AML-193 (cell line): ENCODE measurements at regions not wholly inside any gene's neighbourhood (a gene's known extent, or its start where the extent isn't known, plus 50 kb on each side); places are given as distances from the start of the nearest gene placed in this dataset.
"Not testable (repeated sequence)": the region's sequence is repeated elsewhere in the genome, so short reads cannot be mapped to it uniquely, and the experiment has no call there.

Experiments
- DNase-seq, 2 experiments: peaks; one replicate each; lab custom pipeline; 2025; lab: John Stamatoyannopoulos, UW

DNA sequence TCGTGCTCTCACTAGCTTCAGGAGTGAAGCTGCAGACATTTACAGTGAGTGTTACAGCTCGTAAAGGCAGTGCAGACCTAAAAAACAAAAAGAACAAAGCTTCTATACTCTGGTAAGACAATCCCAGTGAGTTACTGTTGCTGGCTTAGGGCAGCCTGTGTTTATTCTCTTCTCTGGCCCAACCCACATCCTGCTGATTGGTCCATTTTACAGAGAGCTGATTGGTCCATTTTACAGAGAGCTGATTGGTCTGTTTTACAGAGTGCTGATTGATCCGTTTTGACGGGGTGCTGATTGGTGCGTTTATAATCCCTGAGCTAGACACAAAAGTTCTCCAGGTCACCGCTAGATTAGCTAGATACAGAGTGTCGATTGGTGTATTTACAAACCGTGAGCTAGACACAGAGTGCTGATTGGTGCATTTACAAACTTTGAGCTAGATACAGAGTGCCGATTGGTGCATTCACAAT, 158.0 kb downstream of the KLRB1 start:
- not testable (repeated sequence) for DNase-seq

DNA sequence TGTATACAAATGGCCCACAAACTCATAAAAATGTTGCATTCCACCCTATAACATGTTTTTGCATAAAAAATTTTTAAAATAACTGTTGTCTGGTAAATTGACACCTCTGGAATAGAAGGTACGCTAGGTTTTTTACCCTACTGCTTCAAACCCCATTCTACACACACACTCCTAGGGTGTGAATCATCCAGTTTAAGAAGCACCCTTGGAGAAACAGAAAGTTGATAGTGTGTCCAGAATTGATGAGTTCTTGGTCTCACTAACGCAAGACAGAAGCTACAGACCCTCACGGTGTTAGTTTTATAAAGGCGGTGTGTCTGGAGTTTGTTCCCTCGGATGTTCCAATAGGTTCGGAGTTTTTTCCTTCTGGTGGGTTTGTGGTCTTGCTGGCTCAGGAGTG, 158.5 kb downstream of the KLRB1 start:
- DNase-seq: no peak

GRCh38 chr12:9448648-9449047, 159.1 kb downstream of the KLRB1 start:
- not testable (repeated sequence) for DNase-seq

DNA sequence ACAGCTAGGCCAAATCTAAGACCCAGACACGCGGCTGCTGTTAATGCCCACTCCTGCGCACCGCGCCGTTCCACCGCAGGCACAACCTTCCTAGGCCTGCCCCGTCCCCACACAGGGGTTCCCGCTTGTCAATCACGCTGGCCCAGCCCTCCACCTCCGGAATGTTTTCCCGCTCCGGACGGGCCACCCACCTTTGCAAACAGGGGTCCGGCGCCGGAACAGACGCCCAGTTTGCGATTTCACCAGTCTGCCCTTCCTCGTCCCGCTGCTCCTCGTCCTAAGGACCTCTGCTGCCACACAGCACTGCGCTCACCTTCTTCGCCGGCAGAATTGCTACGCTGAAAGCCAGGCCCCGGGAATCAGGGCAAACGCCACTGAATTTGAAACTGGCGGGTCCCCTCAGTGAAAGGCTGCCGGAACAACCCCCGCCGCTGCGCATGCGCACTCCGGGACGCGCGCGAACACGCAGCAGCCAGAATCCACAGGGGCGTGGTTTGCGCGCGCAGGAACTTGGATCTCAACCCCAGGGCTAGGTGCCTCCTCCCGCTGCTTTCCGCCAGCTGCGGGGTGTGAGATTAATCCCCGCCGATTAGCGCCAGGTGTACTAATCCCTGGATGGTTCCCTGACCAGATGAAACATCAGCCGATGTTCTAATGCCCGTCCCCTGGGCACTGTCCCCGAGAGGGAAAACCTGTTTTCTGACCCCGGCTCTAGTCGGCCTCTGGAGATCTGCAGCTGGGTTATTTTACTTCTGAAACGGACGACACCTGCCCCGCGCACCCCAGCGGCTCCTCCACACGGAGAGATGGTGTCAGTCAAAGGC, 159.7 kb downstream of the KLRB1 start:
- peak; percentile 63 to 66 for DNase-seq

DNA sequence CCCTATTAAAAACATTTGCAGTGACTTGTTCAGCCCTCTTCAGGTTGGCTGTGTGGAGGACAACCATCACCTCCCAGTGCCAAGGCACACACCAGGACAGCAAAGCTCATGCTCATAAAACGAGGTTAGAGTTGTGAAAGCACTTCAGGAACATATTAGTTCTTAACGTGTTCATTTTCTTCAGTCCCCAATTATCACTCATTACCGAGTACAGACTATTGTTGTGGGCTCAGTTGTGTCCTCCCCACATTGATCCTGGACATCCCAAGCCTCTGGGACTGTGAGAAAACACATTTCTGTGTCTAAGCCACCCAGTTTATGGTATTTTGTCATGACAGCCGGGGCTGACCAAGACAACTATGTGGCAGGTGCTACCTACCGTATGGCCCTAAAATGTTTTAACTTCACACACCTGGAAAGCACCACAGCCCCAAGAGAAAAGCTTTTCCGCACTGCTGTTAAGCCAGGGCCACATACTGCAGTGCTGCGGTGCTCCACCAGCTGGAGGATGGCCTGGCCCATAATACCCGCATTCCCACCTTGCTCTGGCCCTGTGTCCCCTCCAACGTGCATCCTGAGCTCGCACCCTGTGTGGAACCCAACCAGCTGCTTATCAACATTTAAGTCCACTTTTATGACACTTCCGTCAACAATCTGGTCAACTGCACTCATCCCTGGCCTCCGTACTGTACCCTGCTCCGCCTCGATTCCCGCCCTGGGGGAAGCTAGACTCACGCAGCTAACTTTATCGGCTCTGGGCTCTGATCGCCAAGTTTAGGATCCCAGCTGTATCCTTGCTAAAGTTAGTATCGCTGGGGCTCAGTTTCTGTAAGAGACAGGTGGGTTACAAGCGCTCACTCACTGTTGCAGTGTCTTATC, 160.6 kb downstream of the KLRB1 start:
- DNase-seq: not testable (repeated sequence)

- DNase-seq: not testable (repeated sequence)
Measured at GRCh38 chr12:9440428-9440827, 167.3 kb downstream of the KLRB1 start.

- DNase-seq: not testable (repeated sequence)
Measured at GRCh38 chr12:9435682-9436081, 172.0 kb downstream of the KLRB1 start.

- not testable (repeated sequence) for DNase-seq
Measured at GRCh38 chr12:9430385-9430784, 177.3 kb downstream of the KLRB1 start.

- not testable (repeated sequence) for DNase-seq
Measured at GRCh38 chr12:9428856-9429255, 178.9 kb downstream of the KLRB1 start.

DNA sequence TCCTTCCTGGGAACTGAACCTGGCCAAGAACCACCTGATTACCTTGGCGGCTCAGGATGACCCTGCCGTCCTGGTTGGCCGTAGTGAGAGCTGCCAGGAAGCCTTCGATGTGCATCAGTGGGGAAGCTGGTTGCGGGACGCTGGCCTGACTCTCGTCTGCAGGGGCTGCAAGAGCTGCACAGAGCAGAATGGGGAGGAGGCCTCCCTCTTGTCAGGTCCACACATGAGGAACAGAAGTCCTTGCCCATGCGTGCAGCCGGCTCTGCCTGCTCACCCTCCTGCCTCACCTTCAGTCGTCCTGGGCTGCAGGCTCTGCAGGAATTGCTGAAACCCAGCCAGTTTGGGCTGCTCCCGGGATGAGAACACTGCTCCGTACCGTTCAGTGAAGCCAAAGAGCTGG, 182.3 kb downstream of the KLRB1 start:
- DNase-seq: not testable (repeated sequence)

- DNase-seq: not testable (repeated sequence)
Measured at GRCh38 chr12:9424175-9424740, 183.5 kb downstream of the KLRB1 start.

- not testable (repeated sequence) for DNase-seq
Measured at GRCh38 chr12:9422689-9423088, 185.0 kb downstream of the KLRB1 start.

DNA sequence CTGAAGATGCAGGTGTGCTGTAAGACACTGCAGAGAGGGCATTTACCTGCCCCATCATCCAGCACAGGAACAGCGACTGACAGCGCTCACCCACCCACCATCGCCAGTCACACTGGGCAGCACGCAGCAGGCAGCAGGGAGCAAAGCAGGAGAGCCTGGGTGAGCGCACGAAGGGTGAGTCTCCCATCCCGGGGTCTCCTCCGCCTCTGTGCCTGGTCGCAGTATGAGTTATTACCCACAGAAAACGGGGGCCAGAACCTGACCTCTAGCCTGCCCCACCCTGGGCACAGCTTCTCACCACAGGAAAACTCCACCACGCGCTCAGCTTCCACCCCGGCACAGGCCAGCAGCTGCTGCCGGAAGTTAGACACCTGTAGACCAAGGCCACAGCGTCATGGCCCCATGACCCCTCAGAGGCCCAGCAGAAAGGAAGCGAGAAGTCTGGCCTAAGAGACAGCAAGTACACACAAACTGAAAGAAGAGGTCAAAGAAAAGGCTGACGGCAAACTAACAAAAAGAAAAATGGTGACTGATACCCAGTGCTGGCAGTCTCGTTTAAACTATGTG, 186.1 kb downstream of the KLRB1 start:
- not testable (repeated sequence) for DNase-seq

GRCh38 chr12:9420817-9421519, 186.7 kb downstream of the KLRB1 start:
- DNase-seq: not testable (repeated sequence)

DNA sequence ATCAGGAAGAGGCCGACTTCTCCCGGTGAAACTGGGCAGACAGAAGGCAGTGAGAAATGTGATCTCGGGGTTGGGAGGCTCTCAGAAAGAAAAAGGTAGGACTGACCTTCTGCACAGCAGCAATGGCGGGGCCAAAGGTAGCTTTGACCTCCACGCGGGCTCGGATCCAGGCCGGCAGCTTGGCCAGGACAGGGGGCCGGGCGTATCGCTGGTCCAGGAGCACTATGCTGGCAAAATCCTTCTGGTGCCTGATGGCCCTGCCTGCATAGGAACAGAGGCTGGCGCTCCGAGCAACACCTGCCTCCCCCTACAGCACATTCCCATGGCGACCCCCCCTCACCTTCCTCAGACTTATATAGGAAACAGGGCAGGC, 189.1 kb downstream of the KLRB1 start:
- DNase-seq: not testable (repeated sequence)

DNA sequence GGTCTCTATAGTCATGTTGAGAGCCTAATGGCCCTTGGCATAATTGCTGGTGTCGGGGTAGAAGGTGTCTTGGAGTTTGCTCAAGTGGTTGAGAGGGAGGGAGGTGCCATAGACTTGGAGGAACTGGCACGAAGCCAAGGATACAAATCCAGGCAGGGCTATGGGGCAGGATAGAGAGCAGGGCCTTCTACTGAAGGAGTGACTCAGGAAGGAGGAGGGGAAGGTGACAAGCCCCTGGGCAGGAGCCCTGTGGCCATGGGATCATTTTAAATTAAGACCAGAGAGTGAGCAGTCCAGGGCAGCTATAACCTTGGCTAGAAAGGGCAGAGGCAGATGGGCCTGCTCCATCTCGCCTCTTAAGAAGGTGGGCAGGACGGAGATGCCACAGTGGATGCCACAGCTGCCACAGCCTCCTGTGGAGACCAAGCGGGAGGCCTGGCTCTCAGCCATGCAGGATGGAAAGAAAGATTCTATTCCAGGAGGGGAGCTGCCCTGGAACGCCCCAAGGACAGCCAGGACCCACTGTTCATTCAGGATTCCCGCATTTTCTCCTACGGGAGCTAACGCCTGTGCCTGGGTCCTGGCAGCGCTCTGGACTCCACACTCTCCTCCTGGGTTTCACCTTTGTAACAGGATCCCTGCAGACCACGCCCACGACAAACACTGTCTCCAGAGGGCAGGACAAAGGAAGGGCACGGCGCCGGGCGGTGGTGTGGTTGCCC, 189.6 kb downstream of the KLRB1 start:
- DNase-seq: not testable (repeated sequence)

DNA sequence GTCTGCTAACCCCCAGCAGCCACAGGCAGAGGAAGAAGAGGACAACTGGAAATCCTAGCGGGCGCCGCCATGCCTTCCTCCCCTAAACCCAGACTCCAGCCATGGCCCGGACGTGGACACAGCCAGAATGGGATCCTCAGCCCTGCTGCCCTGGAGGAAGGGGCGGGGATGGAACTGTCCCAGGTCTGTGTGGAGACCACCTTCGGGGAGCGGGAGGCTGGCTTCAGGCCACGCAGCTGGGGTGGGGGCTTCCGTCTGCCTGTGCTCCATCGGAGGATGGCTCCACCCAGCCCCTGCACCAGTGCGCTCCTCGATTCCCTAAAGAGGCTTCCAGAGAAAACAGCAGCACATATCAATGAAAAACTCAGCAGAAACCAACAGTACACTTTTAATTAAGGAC, 190.4 kb downstream of the KLRB1 start:
- not testable (repeated sequence) for DNase-seq

GRCh38 chr12:9416346-9416745, 191.4 kb downstream of the KLRB1 start:
- DNase-seq: not testable (repeated sequence)

DNA sequence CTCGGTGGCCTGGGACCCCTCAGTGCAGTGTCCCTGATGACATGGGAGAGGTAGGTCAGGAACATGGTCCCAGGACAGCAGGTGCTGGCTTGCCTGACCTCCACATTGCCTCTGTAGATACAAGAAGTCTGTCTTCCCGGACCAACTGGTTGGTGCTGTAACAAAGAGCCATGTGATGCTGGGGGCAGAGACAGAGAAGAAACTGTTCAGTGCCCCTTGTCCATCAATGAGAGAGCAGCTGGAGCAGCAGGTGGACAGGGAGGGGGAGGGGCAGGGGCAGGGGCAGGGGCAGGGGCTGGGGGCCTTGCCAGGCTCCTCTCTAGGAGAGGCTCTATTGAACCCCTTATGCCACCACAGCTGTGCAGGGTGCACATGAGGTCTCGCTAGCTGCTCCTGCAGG, 191.8 kb downstream of the KLRB1 start:
- DNase-seq: not testable (repeated sequence)

DNA sequence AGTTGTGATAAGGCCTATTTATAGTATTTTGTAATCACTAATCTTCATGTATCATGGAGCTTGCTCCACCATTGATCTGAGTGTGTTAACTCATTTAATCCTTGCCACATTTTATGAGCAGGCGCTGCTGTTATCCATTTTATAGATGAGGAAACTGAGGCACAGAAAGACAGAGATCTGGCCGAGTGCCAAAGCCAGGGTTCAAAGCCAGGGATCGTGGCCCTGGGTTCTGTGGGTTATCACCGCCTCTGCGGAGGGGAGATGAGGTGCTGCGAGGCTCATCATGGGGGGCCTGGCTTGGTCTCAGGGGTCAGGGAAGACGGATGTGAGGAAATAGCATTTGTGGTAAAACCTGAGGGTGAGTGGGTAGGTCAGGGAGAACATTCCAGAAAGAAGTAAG, 193.9 kb downstream of the KLRB1 start:
- not testable (repeated sequence) for DNase-seq

- not testable (repeated sequence) for DNase-seq
Measured at GRCh38 chr12:9412459-9412858, 195.3 kb downstream of the KLRB1 start.
